ENCODE measurements at regions not wholly inside any gene's neighbourhood (a gene's known extent, or its start where the extent isn't known, plus 50 kb on each side); places are given as distances from the start of the nearest gene placed in this dataset.

DNA sequence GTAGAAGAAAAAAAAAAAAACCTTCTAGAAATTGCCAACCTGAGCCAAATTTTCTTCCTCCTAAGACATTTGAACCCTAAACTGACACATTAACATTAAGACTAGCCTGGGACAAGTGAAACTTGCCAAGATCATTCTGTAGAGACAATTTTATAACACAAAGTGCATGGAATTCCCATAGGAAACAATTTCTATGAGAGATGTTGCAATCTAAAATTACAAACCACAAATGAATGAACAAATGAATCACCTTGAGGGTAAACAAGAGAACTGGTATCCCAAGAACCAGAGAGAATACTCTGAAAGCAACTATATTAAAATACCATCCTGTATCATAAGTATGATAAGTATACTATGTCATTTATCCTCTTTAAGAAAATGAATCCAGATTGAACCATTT is 165.3 kb downstream of the DICER1 start:
- DNase-seq: no peak

DNA sequence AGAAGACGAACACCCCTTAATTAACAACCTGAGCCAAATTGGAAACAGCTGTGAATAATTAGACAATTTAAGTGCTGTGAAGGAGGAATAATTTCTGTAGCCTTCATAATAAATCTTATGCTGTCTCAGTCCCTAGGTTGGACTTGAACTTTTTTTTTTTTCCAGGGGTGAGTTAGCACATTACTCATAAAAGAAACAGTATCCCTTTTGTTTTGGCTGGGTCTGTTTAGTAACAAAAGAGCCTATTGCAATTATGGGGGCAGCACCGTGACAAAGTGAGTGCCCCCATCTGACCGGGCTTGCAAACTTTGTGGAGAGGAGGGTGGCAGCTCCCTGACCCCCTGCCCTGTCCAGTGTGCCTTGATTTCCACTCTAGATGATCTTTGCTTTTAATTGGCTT is 167.4 kb downstream of the DICER1 start:
- DNase-seq: no peak

DNA sequence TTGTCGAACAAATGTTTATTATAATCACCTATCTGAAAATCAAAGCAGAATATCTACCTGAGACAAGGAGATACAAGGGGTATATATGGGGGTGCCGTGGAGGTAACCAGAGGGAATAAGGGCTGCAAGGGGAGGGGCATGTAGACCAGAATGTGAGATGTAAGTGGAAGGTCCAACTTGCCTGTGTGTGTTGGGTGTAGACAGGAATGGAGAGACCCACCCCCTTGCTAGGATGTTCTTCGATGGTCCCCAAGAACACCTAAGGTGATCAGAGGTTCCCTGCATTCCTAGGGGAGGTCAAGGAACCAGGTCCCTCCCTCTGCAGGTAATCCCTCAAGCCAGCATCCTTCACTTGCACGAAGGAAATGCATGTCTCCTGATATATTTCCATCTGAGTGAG is 167.9 kb downstream of the DICER1 start:
- no peak for DNase-seq

DNA sequence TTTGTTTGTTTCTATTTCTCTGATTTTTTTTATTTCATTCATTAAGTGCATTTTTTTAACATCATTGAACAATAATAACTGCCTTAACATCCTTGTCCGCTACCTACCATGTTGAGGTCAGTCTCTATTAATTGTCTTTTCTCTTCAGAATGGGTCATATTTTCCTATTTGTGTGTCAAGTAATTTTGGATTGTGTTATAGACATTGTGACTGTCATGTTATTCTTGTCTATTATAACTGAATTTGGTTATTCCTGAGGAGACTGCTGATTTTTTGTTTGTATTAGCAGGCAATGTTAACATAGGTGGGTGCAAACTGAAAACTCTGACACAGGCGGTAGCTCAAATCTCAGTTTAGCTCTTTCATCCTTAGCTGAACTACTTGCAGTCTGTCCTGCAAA is 169.9 kb downstream of the DICER1 start:
- no peak for DNase-seq

- no peak for DNase-seq
Measured at GRCh38 chr14:94979891-94980290, 177.4 kb downstream of the DICER1 start.

DNA sequence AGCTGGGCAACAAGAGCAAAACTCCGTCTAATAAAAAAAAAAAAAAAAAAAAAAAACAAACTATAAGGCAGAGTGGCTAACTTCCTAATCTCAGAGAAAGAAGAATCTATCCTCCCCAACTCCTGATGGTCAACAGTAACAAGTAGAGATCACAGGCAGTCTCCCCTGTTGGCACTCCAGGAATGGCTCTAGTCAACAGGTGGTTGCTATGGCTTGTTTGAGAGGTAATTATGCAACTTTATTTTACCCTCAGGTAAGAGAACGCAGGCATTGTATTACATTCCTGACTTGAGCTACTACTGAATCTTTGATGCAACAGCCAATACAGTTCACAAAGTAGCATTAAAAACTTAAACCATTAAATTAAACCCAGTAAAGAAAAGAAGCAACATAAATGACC is 180.3 kb downstream of the DICER1 start:
- DNase-seq: no peak

DNA sequence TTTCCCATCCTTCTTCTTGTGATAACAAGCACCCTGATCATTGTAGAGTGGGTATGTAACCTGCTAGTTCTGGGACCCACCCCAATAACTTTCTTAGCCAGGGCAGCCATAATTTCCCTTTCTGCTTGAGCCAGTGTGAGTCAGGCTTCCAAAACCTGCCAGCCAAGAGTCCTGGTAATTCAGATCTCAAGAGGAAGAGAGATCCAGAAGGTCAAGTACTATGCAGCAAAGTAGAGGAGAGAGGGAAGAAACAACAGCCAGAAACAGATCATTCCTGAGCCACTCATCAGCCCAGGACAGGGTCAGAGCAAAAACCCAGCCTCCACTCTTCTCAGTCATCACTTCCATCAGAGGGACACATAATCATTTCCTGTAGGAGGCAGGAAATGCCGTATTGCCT is 182.0 kb downstream of the DICER1 start:
- no peak for DNase-seq

DNA sequence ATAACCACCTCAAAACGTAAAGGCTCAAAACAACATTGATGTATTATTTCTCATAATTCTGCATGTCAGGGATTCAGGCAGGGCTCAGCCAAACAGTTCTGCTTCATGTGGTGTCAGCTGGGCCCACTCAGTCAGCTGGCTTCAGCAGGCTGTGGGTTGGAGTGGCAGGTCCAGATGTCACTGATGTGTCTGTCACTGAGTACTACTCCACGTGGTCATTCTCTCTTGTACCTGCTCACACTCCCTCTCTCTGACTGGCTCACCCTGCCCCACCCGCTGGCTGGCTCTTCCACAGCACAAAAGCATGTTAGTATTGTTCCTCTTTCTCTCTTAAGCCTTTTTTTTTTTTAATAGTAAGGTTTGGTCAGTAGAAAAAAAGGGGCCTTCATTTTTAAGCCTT is 182.4 kb downstream of the DICER1 start:
- DNase-seq: no peak

DNA sequence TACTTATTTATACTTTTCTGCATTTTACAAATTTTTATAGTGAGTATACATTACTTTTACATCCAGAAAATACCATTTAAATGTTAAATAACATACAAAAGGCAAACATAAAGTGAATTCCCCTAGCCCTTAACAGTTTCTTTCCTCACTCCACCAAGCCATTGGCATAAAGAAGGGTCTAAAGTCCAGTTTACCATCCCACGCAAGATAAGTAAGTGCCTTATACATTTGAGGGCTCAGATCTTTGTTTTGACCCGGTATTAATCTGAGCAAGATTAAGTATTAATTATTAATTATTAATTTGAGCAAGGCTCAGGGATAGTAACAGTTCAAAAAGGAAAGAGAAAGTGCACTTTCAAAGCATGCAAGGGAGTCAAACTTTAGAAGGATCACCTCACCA is 182.9 kb downstream of the DICER1 start:
- no peak for DNase-seq

DNA sequence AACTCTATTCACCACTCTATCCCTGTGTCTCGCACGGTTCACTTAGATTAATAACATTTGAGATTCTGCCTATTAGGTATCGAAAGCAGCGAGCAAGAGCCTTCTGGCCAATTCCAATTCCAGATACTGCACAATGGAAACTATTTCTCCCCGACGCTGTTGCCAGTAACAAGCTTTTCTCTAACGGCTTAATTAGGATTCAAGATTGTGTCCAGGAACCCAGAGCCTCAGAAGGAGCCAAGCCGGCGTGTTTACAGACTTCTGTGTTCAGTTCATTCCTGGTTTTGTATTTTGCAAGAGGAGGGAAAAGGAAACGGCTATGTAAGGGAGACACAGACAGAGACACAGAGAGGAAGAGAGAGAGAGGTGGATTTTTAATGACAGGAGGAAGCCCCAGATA is 185.6 kb downstream of the DICER1 start:
- DNase-seq: no peak

DNA sequence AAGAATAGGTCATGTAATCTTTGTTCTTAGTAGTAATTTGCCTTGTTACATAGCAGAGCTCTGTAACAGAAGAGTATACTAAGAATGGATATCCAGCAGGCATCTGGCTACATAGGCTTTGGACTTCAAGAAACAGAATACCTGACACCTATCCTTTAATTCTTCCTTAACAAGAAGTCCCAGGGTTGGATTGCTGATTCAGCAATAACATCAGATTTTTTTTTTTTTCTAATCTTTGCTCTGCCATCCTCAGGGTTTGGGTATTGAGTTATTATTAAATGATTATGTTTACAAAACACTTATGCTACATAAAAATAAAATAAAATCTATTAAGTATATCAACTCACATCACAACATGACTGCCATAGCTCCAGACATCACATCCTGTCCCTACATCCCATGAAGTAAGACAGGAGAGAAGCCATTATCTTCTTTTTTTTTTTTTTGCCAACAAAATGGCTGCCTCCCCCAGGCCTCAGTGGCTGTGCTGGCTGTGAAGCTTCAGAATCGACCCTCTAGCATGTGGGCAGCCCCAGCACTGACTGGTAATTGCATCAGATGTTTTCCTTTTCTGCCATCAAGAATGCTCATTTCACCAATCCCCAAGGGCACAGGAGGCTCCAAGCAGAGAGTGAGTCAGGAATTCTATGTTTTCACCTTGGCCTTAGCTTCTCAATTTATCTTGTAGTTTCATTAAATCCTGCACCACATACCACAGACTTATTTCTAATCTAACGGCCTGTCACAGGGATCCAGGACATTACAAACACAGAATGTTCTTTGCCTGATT is 186.2 kb downstream of the DICER1 start:
- no peak for DNase-seq

GRCh38 chr14:94969766-94970165 is 187.6 kb downstream of the DICER1 start:
- no peak for DNase-seq

GRCh38 chr14:94966868-94967267 is 190.5 kb downstream of the DICER1 start:
- no peak for DNase-seq

- no peak for DNase-seq
Measured at GRCh38 chr14:94966344-94966743, 191.0 kb downstream of the DICER1 start.

GRCh38 chr14:94965551-94966313 is 191.6 kb downstream of the DICER1 start:
- DNase-seq: no peak

DNA sequence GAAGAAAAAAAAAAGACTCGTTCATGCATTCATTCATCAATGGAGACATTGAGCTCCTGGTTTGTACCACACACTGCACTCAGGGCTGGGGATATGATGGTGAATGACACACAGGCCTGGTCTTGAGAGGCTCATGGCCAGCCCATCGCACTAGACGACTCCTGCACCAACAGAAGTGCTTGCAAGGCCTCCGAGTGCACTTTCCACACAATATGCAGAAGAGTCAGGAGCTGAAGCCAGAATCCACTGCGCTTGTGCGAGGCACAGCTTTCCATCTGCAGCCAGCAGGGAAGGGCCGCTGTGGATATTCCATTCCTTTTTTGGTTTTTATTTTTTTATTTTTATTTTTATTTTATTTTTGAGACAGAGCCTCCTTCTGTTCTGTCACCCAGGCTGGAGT is 192.4 kb downstream of the DICER1 start:
- DNase-seq: no peak

DNA sequence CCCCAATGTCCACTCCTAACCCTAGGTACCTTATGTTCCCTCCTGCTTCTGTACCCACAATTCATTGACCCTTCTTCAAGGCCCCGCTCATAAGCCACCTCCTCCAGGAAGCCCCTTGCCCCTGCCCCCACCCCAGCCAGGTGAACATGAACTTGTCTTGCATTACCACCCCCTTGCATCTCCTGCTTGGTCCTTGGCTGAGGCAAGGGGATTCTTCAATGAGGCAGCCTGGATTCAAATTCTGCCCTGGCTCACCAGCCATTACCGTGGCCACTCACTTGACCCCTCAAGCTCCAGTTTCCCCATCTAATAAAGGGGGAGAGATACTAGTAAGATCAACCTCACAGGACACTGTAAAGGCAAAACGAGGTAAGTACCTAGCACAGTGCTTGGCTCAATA is 193.1 kb downstream of the DICER1 start:
- DNase-seq: no peak

DNA sequence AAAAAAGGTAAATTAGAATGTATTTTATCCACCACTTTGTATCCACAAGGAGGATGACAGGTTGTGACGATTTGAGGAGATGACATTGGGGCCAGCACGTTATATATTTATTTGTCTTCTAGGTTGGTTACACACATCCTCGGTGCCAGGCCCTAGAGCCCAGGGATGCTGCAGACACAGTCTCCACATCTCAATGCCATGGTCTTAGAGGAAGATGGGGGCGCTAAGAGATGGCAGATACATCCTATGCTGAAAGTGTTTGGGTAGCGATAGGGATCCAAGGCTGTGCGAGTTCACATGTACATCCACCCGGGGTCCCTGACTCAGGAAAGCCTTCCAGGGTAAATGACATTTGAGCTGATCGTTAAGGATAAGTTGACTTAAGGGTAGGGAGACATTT is 193.1 kb upstream of the GSC start:
- no peak for DNase-seq

GRCh38 chr14:94962166-94962575 is 192.3 kb upstream of the GSC start:
- DNase-seq: no peak

DNA sequence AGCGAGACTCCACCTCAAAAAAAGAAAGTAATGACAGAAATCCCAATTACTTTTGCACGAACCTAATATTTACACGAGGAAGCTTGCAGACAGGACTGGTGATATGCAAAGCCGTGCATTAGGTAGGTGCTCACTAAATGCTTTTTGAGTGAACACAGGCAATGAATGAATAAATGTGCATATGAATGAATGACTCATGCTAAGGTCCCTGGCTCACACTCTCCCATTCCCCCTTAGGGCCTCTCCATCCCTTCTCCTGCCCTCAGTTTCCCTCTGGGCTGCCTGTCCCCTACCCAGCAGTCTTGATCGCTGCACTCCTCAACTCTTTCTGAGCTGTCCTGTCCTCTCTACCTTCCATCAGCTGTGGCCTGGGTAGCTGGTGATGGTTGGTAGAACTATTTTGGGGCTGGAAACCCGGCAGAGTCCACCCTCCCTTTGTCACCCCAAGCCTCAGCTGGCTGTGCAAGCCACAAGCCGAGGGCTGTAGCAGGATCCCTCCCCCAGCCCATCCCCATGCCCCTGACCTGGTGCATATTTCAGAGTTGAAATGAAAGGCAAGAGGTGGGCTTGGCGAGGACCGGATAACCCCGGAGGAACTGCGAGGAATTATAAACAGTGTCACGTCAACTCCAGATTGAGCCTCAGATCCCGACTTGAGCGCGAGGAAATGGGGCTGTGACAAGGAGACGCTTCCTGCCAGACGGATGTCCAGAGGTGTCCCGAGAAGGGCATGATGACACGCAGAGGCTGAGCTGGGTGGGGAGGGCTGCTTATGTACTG is 191.7 kb upstream of the GSC start:
- DNase-seq: no peak

- no peak for DNase-seq
Measured at GRCh38 chr14:94960285-94961001, 190.5 kb upstream of the GSC start.

DNA sequence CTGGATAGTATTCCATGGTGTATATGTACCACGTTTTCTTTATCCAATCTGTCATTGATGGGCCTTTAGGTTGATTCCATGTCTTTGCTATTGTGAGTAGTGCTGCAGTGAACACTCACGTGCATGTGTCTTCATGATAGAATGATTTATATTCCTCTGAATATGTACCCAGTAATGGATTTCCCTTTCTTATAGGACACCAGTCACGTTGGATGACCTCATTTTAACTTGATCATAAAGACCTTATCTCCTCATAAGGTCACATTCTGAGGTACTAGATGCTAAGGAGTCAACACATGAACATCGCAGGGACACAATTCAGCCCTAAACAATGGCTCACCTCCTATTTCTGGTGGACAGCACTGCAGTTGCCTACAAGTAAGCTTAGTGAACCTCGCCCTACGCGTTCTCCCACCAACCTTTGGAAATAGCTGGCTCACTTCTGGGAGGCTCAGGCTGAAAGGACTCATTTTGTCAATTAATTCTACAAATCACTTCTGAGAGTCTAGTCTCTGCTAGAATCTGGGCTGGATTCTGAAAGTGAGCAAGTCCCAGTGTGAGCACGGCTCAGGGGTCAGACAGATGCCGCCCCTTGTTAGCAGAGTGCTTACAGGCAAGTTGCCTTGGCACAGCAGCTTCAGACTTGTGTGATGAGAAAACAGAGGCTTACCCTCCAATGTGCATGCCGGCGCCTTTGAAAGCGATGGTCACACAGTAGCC is 183.8 kb upstream of the GSC start:
- no peak for DNase-seq

All from SW 1271 (cell line).